T-cell (primary cell): ENCODE measurements at regions not wholly inside any gene's neighbourhood (a gene's known extent, or its start where the extent isn't known, plus 50 kb on each side); places are given as distances from the start of the nearest gene placed in this dataset.

Experiments
- ATAC-seq, 4 experiments: fragments of 200-7000 bp in 3 of 4; fragments of 150-1000 bp in 1 of 4; cut with Tn5 transposase; replicated peaks in 1 of 4; 1 replicate in 3 of 4; 2 replicates in 1 of 4; pipeline ENCODE4 v1.10.0; 2021; ENCODE audit warnings: moderate library complexity in 3 of 4, mild to moderate bottlenecking in 2 of 4, moderate number of reproducible peaks in 1 of 4
- CTCF ChIA-PET, 2 donors: fragments of 300-600 bp; sonication (Branson Sonifier 250); formaldehyde crosslinking; loops; one replicate each; lab custom pipeline; 2022; ENCODE audit warnings: antibody characterized with exemption in 2 of 2; lab: Charles Lee
- POLR2A ChIA-PET, 2 donors: fragments of 300-600 bp; sonication (Branson Sonifier 250); formaldehyde crosslinking; loops; one replicate each; lab custom pipeline; 2022; ENCODE audit warnings: antibody characterized with exemption in 2 of 2; lab: Charles Lee
- DNase-seq, 35 experiments: peaks; one replicate each; pipeline versions ENCODE4 v3.0.0 to v3.0.0-alpha.2; 2013 to 2023
- H3K27ac ChIP-seq: one replicate; pipeline ENCODE4 v1.5.1; 2013; ENCODE audit warnings: low read length
- H3K27me3 ChIP-seq, 2 experiments: replicated peaks in 1 of 2; 1 replicate in 1 of 2; 2 replicates in 1 of 2; pipeline versions ENCODE4 v1.6.1 to v1.7.0; 2013; ENCODE audit warnings: low read length in 1 of 2, mixed read lengths in 1 of 2; ENCODE audit not compliant: control insufficient read depth in 2 of 2, insufficient read depth in 2 of 2; ENCODE audit errors: extremely low read depth in 1 of 2
- H3K36me3 ChIP-seq, 2 donors: 1 replicate in 1 of 2; 2 replicates in 1 of 2; pipeline versions ENCODE4 v1.6.1 to v1.7.0; 2013; ENCODE audit warnings: low read length in 1 of 2; ENCODE audit not compliant: control insufficient read depth in 2 of 2, insufficient read depth in 1 of 2; ENCODE audit errors: extremely low read depth in 1 of 2
- H3K4me1 ChIP-seq, 2 experiments: 1 replicate in 1 of 2; 2 replicates in 1 of 2; pipeline versions ENCODE4 v1.6.1 to v1.7.0; 2013; ENCODE audit warnings: low read length in 2 of 2, mixed read lengths in 1 of 2; ENCODE audit not compliant: insufficient read depth in 2 of 2, control insufficient read depth in 1 of 2; ENCODE audit errors: extremely low read depth in 1 of 2
- H3K4me3 ChIP-seq, 2 donors: 1 replicate in 1 of 2; 2 replicates in 1 of 2; pipeline versions ENCODE4 v1.5.1 to v1.7.0; 2013; ENCODE audit warnings: mild to moderate bottlenecking in 2 of 2, low read length in 1 of 2, moderate library complexity in 1 of 2; ENCODE audit not compliant: control insufficient read depth in 1 of 2; ENCODE audit errors: extremely low read depth in 1 of 2
- H3K9me3 ChIP-seq: 2 replicates; pipeline ENCODE4 v1.7.0; 2013
- H3K27ac Mint-ChIP-seq, 2 donors: one replicate each; pipeline ENCODE4 v1.8.0; 2020 to 2021; ENCODE audit warnings: mild to moderate bottlenecking in 2 of 2, mixed read lengths in 2 of 2
- H3K27me3 Mint-ChIP-seq, 2 donors: one replicate each; pipeline ENCODE4 v1.8.0; 2021 to 2022; ENCODE audit warnings: mixed read lengths in 2 of 2
- H3K36me3 Mint-ChIP-seq: one replicate; pipeline ENCODE4 v1.8.0; 2021; ENCODE audit warnings: mixed read lengths
- H3K4me1 Mint-ChIP-seq, 3 donors: one replicate each; pipeline ENCODE4 v1.8.0; 2020 to 2022; ENCODE audit warnings: mixed read lengths in 3 of 3, mild to moderate bottlenecking in 1 of 3
- H3K4me3 Mint-ChIP-seq, 3 donors: one replicate each; pipeline ENCODE4 v1.8.0; 2020 to 2022; ENCODE audit warnings: mild to moderate bottlenecking in 3 of 3, mixed read lengths in 3 of 3, moderate library complexity in 3 of 3
- H3K9me3 Mint-ChIP-seq, 3 donors: one replicate each; pipeline ENCODE4 v1.8.0; 2020 to 2022; ENCODE audit warnings: mixed read lengths in 3 of 3
- WGBS: methylation state at CpG from one replicate; pipeline ENCODE4 v1.1.5; 2013; ENCODE audit warnings: missing lambda C conversion rate; ENCODE audit not compliant: insufficient coverage; 5-methylcytosine and 5-hydroxymethylcytosine counted together

DNA sequence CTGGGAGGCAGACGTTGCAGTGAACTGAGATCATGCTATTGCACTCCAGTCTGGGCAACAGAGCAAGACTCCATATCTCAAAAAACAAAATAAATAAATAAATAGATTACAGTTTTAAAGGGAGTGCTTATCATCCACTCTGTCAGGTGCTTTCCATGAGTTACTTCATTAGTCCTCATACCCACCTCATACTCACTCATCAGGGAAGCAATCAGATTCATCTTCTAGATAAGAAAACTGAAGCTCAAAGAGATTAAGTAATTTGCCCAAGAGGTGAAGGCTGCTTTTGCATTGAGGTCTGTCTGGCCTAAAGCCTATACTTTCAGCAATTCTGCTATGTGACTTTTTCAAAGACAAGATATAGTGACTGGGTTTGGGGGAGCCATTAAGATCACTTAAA, 101.0 kb downstream of the RASSF10 start:
- ChIA-PET POLR2A (interaction anchor here in 1 of 2 donors (0.6 kb wide), 1 partner anchor 1728 kb away, joined by 3 read pairs; no protein-coding TSS in a partner anchor), CTCF (no interaction called here)
- H3K27ac Mint-ChIP-seq, result no peak overlapping the region
- H3K27ac ChIP-seq, result no peak overlapping the region
- H3K4me1 Mint-ChIP-seq, result peaks cover 0 to 2% (median 0%) of the 10 kb centered on the region in 3 donors
- 80% methylated on average over 1 of the region's 1 CpG for WGBS
- no peaks in the 10 kb centered on the region for H3K4me1 ChIP-seq
- H3K36me3 ChIP-seq, result no peaks in the 10 kb centered on the region
- no peaks in the 10 kb centered on the region for H3K36me3 Mint-ChIP-seq
- ATAC-seq, result no peak
- H3K9me3 Mint-ChIP-seq, result peaks cover 0 to 5% (median 4%) of the 10 kb centered on the region in 3 donors
- H3K27me3 Mint-ChIP-seq, result peaks cover 16 to 22% of the 10 kb centered on the region in 2 donors
- H3K4me3 Mint-ChIP-seq, result no peak overlapping the region
- DNase-seq, result no peak
- no peaks in the 10 kb centered on the region for H3K9me3 ChIP-seq
- peaks cover 0 to 17% of the 10 kb centered on the region in 2 experiments for H3K27me3 ChIP-seq
- no peak overlapping the region for H3K4me3 ChIP-seq

DNA sequence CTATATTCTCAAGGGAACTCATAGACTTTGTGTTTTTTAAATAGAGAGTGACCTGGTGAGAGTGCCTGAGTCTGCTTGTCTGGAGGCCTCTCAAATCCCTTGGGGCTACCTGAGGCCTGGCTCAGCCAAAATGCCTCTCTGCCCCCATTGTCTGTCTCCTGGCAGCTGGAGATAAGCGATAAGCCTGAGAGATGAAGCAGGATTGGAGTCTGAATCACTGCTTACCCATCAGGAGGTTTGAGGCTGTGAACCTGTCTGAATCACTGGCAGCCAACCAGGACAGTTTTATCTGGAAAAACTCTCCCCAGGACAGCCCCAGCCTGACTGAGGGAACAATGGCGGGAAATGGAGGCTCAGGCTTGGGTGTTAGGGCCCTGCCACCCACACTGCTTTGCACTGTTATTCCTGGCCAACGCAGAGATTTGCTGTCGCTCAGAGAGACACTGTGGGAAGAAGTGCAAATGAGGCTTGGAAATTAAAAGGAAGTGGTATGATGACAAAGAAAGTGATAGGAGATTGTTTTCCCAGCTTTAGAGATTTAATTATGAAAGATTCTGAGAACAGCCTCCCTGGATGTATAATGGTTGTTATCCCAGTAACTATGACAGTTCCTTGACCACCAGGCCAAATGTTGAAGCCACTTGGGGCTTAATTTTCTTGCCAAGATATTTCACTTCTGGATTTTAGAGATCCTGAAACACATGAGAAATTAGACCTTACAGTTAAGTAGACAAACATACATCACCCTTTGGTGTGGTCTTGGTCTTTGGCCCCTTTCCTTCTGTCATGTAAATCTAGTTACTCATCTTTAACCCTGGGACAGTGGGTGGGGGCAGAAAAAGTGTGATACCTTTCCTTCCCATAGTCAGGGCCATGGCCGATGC, 102.1 kb downstream of the RASSF10 start:
- no peak for DNase-seq
- Histone ChIP-seq H3K27me3 (peaks cover 0 to 17% of the 10 kb centered on the region in 2 experiments), H3K4me1 (no peaks in the 10 kb centered on the region), H3K27ac (no peak overlapping the region), H3K36me3 (no peaks in the 10 kb centered on the region), H3K9me3 (no peaks in the 10 kb centered on the region), H3K4me3 (no peak overlapping the region)
- H3K9me3 Mint-ChIP-seq, result peaks cover 0 to 5% (median 4%) of the 10 kb centered on the region in 3 donors
- H3K4me3 Mint-ChIP-seq, result no peak overlapping the region
- ChIA-PET CTCF (no interaction called here), POLR2A (interaction anchor here in 1 of 2 donors (0.6 kb wide), 1 partner anchor 1729 kb away, joined by 3 read pairs; no protein-coding TSS in a partner anchor)
- no peak for ATAC-seq
- H3K36me3 Mint-ChIP-seq, result no peaks in the 10 kb centered on the region
- 85% methylated on average over 5 of the region's 5 CpGs for WGBS
- H3K4me1 Mint-ChIP-seq, result peaks cover 0 to 2% (median 0%) of the 10 kb centered on the region in 3 donors
- peaks cover 9 to 20% of the 10 kb centered on the region in 2 donors for H3K27me3 Mint-ChIP-seq
- no peak overlapping the region for H3K27ac Mint-ChIP-seq

GRCh38 chr11:13111813-13112130, 102.7 kb downstream of the RASSF10 start:
- WGBS, result 77% methylated on average over 5 of the region's 6 CpGs

GRCh38 chr11:13114566-13115379, 105.7 kb downstream of the RASSF10 start:
- H3K36me3 ChIP-seq, result no peaks in the 10 kb centered on the region
- Mint-ChIP-seq H3K27ac (no peak overlapping the region), H3K9me3 (no peaks in the 10 kb centered on the region), H3K27me3 (peaks cover 21 to 26% of the 10 kb centered on the region in 2 donors), H3K36me3 (no peaks in the 10 kb centered on the region), H3K4me3 (no peak overlapping the region), H3K4me1 (peaks cover 0 to 2% (median 0%) of the 10 kb centered on the region in 3 donors)
- DNase-seq (no peak), ATAC-seq (no peak)
- no peak overlapping the region for H3K4me3 ChIP-seq
- CTCF ChIA-PET, result interaction anchor here in 1 of 2 donors (0.8 kb wide), 1 partner anchor 162 kb away, joined by 3 read pairs; no protein-coding TSS in a partner anchor
- no peak overlapping the region for H3K27ac ChIP-seq
- POLR2A ChIA-PET, result no interaction called here
- no peaks in the 10 kb centered on the region for H3K9me3 ChIP-seq
- no peaks in the 10 kb centered on the region for H3K4me1 ChIP-seq
- peaks cover 0 to 16% of the 10 kb centered on the region in 2 experiments for H3K27me3 ChIP-seq
- WGBS, result 74% methylated on average over 5 of the region's 6 CpGs

More at GRCh38 chr11:13111813-13112130, 102.7 kb downstream of the RASSF10 start:
- Mint-ChIP-seq H3K36me3 (no peaks in the 10 kb centered on the region), H3K4me3 (no peak overlapping the region), H3K9me3 (peaks cover 0 to 5% (median 4%) of the 10 kb centered on the region in 3 donors), H3K27ac (no peak overlapping the region), H3K4me1 (peaks cover 0 to 2% (median 0%) of the 10 kb centered on the region in 3 donors), H3K27me3 (peaks cover 14 to 25% of the 10 kb centered on the region in 2 donors)
- CTCF ChIA-PET, result no interaction called here
- Histone ChIP-seq H3K27me3 (peaks cover 0 to 17% of the 10 kb centered on the region in 2 experiments), H3K36me3 (no peaks in the 10 kb centered on the region), H3K27ac (no peak overlapping the region), H3K9me3 (no peaks in the 10 kb centered on the region), H3K4me1 (no peaks in the 10 kb centered on the region), H3K4me3 (no peak overlapping the region)
- no peak for DNase-seq
- ATAC-seq, result no peak
- POLR2A ChIA-PET, result no interaction called here

DNA sequence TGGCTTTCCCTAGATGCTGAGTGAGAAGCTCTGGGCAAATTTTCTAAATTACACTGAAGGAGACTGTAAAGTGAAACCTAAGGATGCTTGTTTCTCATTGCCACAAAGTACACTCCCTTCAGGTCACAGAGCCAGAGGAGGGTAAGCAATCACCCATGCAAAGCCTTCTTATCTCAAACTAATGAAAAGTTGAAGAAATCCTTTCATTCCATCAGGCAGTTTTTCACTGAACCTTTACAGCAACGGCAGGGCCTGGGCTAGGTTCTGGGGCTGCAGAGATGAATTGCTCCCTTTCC, 106.2 kb downstream of the RASSF10 start:
- peaks cover 0 to 16% of the 10 kb centered on the region in 2 experiments for H3K27me3 ChIP-seq
- H3K4me1 Mint-ChIP-seq, result peaks cover 0 to 2% (median 0%) of the 10 kb centered on the region in 3 donors
- WGBS, result 0% methylated on average over 1 of the region's 1 CpG
- no peak overlapping the region for H3K4me3 Mint-ChIP-seq
- no peaks in the 10 kb centered on the region for H3K9me3 Mint-ChIP-seq
- CTCF ChIA-PET, result no interaction called here
- no peak overlapping the region for H3K27ac ChIP-seq
- H3K4me1 ChIP-seq, result no peaks in the 10 kb centered on the region
- H3K27me3 Mint-ChIP-seq, result peaks cover 21 to 26% of the 10 kb centered on the region in 2 donors
- no peak overlapping the region for H3K4me3 ChIP-seq
- H3K9me3 ChIP-seq, result no peaks in the 10 kb centered on the region
- ATAC-seq (no peak), DNase-seq (no peak)
- H3K36me3 Mint-ChIP-seq, result no peaks in the 10 kb centered on the region
- POLR2A ChIA-PET, result no interaction called here
- H3K36me3 ChIP-seq, result no peaks in the 10 kb centered on the region
- no peak overlapping the region for H3K27ac Mint-ChIP-seq

DNA sequence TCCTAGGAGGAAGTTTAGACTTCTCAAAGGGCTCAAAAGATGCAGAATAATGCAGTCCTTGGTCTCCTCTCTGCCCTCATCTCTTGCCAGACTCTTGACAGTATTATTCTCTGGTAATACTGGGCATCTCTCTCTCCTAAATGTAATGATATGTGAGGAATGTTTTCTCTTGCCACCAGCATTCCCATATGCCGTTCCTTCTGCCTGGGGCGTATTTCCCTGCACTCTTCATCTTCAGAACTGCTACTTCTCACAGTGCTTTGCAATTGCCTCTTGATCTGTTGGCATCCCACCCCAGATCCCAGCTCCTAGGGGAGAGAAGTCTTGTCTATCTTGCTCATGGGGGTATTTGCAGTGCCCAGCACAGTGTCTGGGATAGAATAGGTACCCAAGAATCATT, 107.4 kb downstream of the RASSF10 start:
- Histone ChIP-seq H3K4me1 (no peaks in the 10 kb centered on the region), H3K4me3 (no peak overlapping the region), H3K36me3 (no peaks in the 10 kb centered on the region), H3K27ac (no peak overlapping the region), H3K27me3 (peaks cover 0 to 12% of the 10 kb centered on the region in 2 experiments), H3K9me3 (no peaks in the 10 kb centered on the region)
- Mint-ChIP-seq H3K36me3 (no peaks in the 10 kb centered on the region), H3K27me3 (peaks cover 27 to 28% of the 10 kb centered on the region in 2 donors), H3K9me3 (no peaks in the 10 kb centered on the region), H3K27ac (no peak overlapping the region), H3K4me3 (no peak overlapping the region), H3K4me1 (peaks cover 0 to 2% (median 0%) of the 10 kb centered on the region in 3 donors)
- CTCF ChIA-PET, result no interaction called here
- POLR2A ChIA-PET, result no interaction called here
- no peak for DNase-seq
- ATAC-seq, result no peak
- WGBS, result no CpG with 5 or more reads among the region's 2 CpGs
